HL-60 (cell line): ENCODE measurements at regions not wholly inside any gene's neighbourhood (a gene's known extent, or its start where the extent isn't known, plus 50 kb on each side); places are given as distances from the start of the nearest gene placed in this dataset.

Experiments used
- CTCF ChIP-seq: IDR thresholded peaks from one replicate; pipeline ENCODE4 v1.5.1; 2011; ENCODE audit warnings: low read length, control low read depth, inconsistent platforms; ENCODE audit not compliant: insufficient read depth
- POLR2AphosphoS5 ChIP-seq: IDR thresholded peaks from 2 replicates; pipeline ENCODE4 v1.6.1; 2012; ENCODE audit warnings: low read depth
- REST ChIP-seq: IDR thresholded peaks from 2 replicates; pipeline ENCODE4 v1.6.1; 2012; ENCODE audit warnings: low read depth; ENCODE audit not compliant: insufficient replicate concordance

- TF ChIP-seq CTCF (no peak), POLR2AphosphoS5 (no peak), REST (no peak)
These were observed 150.3 kb upstream of the RASGEF1B start for GRCh38 chr4:81622028-81622427.
